GM18907 (cell line): ENCODE measurements at regions not wholly inside any gene's neighbourhood (a gene's known extent, or its start where the extent isn't known, plus 50 kb on each side); places are given as distances from the start of the nearest gene placed in this dataset.

Experiments used
- ATAC-seq: cut with Tn5 transposase; IDR thresholded peaks from one replicate; pipeline ENCODE4 v1.9.1; 2021; ENCODE audit warnings: mild to moderate bottlenecking, moderate library complexity; ENCODE audit not compliant: unreplicated experiment

DNA sequence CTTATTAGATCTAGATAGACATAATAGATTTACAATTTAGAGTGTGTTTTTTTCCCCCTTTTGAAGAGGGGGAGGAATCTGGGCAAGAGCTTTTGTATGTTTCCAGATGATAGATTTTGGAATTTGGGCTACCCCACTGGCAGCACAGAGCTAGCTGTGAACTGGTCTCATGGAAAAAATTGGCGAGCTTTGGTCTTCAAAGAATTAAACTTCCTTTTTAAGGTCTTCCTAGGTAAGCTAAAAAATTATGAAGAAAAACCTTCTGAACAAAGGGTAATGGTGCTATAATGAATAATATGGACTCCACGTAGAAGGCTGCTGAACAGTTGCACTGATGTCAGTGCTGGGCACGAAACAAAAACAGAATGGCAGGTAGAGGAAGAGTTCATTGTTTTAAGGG lies 109.3 kb downstream of the ZIC5 start:
- no peak for ATAC-seq

DNA sequence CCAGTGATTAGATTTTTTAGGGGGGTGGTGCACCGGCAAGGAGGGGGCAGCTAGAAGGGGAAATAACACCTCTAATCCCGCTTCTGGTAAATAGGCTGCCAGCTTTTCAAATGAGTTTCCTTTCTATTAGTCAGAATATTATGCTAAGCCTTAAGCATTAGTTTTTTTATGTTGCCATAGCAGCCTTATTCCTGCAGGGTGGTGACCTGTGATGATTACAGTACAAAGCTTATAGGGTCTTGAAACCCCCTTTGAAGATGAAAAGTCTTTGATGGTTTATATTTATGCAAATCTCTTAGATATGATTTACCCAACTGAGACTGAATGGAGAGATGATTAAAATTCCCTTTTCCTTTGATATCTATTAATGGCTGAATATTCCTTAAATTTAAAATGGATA lies 109.8 kb downstream of the ZIC5 start:
- ATAC-seq, result no peak

DNA sequence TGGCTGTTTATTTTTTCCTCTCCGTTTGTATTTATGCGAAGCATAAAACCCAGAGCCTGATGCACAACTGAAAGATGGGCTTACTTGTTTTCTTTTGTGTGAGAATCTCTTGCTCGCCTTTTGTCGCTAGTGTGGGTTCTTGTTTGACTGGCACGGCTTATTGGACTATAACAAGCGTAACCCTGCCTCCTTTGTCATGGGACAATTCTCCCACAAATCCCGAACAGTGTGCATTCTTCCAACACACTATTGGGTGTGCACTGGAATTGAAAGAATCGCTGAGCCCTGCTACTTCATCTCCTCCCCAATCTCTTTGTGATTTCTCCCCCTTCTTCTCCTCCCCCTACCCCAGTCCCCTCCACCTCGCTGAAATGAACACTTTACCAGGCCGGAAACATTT lies 110.8 kb downstream of the ZIC5 start:
- ATAC-seq, result no peak

DNA sequence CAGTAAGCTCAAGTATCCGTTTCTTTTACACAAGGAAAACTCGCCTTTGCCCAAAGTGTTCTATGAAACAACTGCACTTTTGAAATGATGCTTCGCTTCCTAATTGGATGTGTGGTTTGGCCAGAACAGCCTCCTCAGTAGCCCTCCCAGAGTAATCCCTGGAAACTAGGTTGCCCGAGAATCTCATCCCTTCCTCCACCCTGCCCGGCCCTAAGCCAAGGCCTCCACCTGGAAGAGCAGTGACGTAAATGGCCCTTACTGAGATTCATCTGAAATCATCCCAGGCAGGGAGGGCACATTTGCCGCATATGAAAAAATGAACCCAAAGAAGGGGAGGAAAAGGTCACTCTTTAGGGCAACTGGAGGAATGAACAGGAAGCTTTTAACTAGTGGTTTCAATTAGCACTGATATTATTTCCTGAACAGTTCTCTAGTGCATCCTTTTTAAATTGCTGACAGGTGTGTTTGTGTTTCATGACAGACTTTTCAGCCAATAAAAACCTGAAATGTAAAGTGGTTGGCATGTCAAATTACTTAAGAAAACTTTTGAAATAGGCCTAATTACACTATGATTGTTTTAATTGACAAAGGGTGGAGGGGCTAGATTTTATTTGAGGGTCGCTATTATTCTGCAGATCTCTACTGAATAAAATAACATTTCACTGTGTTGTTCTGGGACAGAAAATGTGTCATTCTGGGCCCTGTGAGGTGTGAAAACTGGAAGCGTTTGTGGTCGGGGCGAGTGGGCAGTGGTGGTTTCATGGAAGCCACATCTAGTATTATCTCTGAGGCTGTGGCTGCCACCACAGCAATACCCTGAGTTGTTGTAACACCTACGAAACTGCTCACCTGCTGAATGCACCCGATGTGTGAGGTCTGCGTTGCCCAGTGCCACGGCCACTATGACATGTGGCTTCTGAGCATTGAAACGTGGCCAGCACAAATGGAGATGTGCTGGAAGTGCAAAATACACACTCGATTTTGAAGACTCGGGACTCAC lies 112.1 kb downstream of the ZIC5 start:
- peak; percentile 90 for ATAC-seq

DNA sequence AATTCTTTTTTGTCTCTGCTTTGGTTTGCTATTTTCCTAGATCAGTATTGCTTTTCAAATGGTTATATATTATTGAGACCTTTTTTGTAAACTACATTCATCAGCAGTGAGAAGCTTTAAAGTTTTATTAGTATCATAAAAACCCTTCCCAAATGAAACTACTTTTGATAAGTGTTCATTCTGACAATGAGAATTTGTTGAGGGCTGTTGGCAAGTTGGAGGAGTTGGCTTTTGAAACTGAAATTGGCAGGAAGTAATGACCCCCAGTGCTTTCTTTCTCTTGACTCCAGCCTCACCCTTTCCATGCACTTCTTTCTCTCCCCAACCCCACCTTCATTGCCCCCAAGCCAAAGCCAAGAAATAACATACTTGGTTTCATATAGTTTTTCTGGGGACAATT lies 113.8 kb downstream of the ZIC5 start:
- ATAC-seq, result no peak

DNA sequence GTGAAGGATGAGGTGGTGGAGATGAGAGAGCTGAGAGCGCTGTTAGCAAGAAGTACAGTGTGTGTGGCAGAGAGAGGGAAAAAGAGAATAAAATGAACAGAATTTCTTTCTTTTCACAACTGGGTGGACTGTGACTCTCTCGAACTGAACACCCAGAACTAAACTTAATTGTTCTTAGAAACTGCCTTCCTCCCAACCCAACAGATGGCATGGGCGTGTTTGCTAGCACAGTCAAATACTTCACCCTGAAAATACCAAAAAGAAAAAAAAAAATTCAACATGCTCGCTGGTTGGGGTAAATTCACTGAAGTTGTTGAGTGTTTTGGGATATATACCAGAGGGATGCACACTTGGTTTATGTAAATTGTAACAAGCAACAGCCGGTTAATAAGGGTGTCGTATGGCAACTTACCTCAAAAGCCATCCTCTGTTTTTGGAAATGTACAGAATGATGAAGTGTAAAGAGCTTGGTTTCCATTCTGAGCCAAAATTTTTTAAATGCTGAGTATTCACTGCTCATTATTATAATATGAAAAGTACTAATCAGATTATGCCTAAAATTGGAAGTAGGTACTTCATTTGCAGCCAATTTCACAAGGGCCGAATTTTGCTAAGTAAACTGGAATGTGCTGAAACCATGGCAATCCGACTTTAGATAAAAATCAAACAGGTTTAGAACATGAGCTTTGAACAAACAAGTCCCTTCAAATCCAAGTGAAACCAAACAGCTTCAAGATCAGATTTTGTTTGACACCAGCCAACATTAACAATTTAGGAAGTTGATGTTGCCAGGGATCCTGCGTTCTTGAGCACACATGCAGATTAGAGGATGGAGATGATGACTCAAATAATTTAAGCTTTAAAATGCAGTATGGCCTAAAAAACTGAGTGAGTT lies 115.8 kb downstream of the ZIC5 start:
- ATAC-seq, result no peak

DNA sequence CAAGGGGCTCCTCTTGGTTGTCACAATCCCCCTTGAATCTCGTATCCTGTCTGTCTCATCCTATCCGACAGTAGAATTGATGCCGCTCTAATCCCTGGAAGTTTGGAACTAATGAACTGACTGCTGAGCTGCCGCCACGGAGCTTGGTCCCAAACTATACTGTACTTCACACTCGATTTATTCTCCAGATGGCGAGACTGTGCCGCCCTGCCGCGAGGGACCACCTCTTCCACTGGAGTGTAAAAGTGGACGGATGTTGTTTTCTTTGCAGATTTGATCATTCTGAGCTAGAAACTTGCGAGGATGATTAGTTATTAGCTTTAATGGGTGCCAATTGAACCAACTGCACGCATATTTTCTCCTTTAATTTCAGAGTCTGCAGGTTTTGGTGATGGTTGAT lies 117.2 kb downstream of the ZIC5 start:
- no peak for ATAC-seq

DNA sequence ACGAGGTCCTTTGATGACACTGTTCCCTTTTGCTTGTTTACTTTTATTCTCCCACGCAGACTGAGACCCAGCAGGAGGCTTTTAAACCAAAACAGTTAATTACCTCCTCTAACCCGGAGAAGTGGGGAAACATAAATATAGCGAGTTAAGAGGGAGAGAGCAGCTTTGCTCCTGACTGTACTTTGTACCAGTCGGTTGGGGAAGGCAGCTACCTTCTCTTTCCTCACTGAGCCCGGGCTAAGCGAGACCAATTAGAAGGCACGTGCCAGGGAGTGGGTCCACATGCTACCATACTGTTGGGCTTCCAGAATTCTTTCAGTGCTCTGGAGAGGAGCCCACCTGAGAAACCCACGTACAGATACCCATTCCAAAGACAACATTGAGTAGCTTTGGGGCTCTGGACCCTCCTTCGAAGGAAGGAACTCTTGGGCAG lies 124.2 kb downstream of the ZIC5 start:
- no peak for ATAC-seq

DNA sequence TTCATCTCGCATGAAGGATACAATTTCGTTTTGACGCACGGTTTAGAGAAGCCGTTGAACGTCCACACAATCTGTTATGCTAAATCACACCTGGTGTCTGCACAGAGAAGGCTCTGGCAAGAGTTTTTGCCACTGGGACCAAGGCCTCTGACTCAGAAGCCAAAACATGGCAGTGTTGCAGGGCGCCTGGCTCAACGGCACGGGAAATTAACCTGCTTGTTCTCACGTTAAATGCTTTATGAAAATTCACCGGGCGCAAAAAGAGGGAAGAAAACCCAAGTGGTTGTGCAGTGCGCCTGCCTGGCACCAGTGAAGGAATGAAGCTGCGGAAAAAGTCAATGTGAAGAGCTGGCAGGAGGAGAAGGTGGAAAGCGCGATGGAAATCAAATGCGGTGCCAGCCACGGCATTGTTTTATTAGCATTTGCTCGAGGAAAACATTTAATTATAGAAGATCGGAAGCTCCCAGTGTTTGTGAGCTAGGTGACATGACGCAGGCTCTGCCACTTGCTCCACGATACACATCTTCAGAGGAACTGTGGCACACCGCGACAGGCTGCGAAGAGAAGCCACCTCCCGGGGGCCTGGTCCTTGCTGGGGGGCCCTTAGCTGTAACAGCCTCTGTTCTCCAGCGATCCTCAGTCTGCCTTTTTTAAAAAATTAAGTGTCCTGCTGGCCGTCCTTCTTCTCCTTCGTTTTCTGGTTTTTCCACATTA lies 126.2 kb downstream of the ZIC5 start:
- ATAC-seq, result no peak

DNA sequence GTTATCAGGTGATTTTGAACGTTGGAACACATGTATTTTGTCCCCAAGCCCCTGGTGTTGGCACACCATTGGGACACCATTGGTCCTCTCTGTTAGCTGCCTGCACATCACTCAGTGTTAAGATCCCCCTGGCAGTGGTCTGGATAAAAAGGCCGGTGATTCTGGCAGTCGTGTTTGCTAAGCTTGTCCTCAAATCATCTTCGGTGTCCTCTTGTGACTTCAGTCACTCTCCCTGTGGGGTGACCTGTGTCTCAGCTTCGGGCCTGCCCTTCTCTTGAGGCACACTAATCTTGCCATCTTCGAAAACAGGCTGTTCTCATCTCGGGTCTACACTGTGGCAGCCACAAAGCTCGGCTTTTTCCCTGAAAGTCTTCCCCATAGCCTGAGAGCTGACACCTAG lies 127.1 kb downstream of the ZIC5 start:
- ATAC-seq, result no peak

DNA sequence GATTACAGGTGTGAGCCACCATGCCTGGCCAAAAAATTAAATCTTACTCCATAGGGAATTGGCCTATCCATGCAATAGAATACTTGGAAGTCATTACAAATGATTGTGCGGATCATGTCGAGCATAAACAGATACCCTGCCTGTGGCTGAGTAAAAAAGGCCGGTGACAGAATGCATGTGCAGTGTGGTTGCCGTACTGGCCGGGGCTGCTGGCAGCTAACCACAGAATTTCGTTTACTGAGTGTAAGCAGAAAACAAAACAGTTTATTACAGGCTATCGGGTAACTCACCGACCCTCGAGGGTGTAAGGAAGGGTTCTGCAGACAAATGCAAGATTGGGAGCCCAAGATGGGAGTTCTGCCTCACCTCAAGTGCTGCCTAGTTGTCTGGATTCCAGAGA lies 127.7 kb downstream of the ZIC5 start:
- ATAC-seq, result no peak

DNA sequence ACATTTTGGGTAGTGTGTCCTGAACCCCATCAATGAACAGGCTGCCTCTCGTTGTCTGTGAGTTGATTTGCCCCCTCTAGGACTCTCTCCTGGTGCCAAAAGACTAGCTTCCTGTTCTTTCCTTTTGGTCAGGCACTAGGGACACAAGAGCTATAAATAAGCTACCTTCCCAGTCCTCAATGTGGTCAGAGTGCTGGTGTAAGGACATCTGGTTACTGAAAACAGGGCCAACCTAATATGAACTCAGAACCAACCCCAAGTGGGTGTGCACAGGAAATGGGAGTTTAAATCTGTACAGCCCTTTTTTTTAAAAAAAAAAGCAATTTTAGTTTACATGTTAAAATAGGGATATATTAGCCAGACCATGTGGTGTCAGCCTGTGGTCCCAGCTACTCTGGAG lies 129.2 kb downstream of the ZIC5 start:
- ATAC-seq, result no peak

DNA sequence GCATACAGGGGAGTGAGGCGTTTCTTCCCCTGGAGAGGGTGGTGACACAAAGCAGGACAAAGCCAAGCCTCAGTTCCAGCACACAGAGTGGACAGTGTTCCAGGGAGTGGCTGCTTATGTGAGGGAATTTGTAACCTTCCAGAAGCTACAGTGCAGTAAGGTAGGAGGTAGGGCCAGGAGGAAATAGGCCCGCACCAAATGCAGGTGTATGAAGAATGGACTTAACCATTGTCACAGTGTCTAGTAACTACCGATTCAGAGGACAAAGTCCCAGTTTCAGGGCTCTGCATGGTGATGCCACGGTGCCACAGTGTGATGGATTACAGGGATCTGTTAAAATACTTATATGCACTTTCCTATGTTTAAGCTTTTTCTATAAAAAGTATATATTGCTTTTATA lies 135.3 kb downstream of the ZIC5 start:
- ATAC-seq, result no peak

DNA sequence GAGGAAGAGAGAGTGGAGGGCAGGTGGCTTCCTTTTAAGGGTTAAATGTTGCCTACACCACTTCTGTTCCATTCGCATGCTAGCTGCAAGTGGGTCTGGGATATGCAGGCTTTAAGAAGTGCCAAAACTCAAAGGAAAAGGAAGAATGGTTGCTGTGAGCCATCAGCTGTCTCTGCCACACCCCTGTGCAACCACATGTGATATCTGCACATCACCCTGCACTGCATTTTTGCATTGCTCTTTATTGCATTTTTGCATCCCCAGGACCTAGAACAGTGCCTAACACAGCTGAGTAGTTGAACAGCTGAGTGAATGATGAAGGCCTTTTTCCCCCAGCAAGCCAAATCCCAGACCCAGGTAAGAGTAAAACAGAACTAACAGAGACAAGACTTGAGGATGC lies 136.1 kb downstream of the ZIC5 start:
- no peak for ATAC-seq

DNA sequence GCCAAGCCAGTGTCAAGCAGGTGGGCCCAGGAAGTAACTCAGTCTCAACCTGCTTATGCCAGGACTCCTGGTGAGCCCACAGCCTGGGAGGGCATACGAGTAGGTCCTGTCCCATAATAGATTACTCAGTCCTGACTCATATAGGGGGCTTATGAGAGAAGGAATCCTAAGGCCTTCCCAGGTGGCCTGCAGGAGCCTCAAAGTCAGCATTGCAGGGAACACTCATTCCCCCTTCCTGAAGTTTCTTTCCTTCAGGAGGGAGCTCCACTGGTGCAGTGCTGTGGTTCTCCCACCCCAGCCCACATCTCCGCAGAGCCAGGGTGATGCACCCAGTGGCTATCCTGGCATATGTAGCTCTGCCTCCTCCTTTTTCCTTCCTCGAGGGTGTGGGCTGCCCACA lies 137.3 kb downstream of the ZIC5 start:
- no peak for ATAC-seq

DNA sequence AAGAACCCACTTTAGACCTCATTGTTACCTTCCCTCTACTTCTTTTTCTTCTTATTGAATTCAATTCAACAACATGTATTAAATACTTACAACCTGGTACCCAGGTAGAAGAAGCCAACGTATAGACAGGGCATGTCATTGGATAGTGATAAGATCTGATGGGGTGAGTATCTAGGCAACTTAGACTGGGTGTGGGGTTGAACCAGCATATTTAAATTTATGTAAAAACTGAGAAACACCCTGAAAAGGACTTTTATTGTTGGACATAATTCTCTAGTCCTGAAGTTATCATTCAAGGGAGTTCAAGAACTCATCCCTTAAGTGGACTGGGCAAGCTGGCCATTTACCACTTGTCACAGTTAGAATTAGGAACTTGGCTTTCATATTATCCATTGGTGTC lies 139.2 kb downstream of the ZIC5 start:
- no peak for ATAC-seq

DNA sequence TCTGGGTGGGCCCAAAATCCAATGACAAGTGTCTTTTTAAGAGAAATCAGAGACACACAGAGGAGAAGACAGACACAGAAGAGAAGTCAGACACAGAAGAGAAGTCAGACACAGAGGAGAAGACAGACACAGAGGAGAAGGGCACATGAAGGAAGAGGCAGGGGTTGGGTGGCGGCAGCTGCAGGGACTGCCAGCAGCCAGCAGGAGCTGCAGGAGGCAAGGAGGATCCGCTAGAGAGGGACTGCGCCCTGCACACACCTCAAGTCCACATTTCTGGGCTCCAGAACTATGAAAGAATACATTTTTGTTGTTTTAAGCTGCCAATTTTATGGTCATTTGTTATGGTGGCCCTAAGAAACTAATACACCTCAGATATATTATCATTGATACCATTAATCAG lies 140.6 kb downstream of the ZIC5 start:
- no peak for ATAC-seq

DNA sequence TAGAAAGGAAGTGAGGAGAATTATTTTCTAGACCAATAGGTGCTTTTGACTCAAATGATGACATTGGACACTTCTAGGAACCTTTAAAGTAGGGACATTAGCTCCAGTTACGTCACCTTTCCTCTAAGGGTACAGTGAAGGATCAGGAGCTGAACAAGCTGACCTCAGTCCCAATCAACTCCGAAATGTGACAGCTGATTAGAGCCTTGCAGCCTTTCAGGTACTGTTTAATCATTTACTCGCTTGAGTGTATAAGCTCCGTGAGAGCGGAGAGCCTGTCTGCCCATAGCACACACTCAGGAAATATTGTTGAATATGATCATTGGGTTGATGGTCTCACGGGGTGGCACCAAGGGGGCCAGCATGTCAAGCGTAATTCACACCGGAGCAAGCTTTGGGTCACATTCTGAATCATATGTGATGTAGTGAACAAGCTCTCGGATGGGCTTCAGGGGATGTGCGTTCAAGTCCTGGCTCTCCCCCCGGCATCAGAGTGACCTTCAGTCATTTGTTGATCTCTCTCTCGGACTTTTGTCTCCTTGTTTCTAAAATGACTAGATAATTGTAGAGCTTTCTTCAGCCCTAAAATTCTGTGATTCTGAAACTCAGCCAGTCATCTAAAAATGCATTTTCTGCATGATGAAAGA lies 141.9 kb downstream of the ZIC5 start:
- ATAC-seq, result no peak

DNA sequence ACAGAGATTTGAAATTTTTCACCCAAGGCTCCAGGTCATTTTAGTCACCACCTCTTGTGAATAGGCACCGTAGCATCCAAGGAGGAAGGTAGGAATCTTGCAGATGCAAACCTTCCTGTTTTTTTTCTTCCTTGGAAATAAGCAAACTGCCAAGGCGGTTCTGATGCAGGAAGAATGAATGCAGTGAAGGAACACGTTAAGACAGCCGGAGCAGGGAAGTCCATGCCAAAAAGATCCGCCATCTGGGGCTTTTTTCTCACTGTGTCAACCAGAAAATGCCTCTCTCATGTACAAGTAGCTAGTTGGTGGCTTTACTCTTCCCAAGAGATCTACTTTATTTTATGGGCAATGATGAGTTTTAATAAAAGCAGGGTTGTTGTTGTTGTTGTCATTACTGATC lies 142.4 kb downstream of the ZIC5 start:
- no peak for ATAC-seq

DNA sequence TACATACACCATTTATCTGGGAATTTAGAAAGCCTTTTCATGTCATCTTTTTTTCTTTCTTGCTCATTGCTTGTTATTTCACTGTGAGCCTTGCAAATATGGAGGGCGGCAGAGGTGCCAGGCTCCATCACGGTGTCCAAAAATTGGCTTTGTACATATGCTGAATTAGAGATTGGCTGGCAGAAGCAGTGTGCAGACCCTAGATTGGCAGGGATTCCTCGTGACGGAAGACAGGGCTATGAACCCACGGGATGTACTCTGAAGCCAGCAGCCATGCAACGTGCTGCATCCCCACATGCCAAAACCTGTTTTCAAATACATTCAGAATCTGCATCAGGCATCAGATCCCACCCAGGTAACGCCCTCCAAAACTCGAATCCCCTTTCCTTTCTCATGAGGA lies 142.8 kb downstream of the ZIC5 start:
- ATAC-seq, result no peak

DNA sequence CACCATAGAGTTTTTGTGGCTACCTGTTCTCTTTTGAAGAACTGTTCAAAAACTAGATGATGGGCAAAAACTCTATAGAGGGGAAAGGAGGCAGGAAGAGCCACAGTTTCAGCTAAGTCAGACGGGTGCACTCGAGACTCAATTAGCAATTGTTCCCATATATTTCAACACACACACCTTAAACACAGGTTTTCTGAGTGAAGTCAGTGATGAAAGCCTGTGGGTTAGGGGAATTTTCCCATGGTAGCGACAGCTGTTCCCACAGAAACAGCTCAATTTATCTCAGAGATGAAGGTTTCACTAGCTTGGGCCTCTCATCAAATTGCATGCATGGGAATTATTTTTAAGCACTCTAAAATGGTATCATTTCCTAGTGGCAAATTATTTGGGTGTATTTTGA lies 143.4 kb downstream of the ZIC5 start:
- no peak for ATAC-seq
